ENCODE measurements at regions not wholly inside any gene's neighbourhood (a gene's known extent, or its start where the extent isn't known, plus 50 kb on each side); places are given as distances from the start of the nearest gene placed in this dataset.

DNA sequence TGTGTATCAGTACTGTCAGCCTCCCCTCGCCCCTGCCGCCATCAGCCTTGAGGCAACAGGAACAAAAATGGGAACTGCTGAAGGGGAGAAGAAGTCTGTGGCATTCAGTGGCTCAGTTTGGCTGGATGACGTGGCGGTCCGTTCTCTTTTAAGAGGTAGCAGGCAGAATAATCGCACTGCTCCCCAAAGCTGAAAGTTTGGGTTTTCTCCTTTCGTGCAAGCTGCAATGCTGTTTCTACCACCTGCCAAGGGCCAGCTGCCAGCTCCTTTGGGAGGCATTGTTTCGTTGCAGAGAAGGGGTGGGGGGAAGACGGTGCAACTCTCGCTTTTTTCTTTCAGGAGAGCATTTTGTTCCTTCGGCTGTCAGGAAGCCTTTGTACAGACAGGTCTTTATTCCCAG lies 369.6 kb upstream of the RORA start:
- TF ChIP-seq, protein P1, sequence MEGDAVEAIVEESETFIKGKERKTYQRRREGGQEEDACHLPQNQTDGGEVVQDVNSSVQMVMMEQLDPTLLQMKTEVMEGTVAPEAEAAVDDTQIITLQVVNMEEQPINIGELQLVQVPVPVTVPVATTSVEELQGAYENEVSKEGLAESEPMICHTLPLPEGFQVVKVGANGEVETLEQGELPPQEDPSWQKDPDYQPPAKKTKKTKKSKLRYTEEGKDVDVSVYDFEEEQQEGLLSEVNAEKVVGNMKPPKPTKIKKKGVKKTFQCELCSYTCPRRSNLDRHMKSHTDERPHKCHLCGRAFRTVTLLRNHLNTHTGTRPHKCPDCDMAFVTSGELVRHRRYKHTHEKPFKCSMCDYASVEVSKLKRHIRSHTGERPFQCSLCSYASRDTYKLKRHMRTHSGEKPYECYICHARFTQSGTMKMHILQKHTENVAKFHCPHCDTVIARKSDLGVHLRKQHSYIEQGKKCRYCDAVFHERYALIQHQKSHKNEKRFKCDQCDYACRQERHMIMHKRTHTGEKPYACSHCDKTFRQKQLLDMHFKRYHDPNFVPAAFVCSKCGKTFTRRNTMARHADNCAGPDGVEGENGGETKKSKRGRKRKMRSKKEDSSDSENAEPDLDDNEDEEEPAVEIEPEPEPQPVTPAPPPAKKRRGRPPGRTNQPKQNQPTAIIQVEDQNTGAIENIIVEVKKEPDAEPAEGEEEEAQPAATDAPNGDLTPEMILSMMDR (IDR thresholded peaks at IDR 0.05; ENCODE audit: borderline replicate concordance, control extremely low read depth, extremely low read depth, insufficient read depth, missing control alignments): no peak
- DNase-seq (ENCODE audit: low spot score): no peak
- in situ Hi-C loops (cut with MboI; ENCODE audit: low sequenced_read_pairs, unreplicated experiment): no loop called here

DNA sequence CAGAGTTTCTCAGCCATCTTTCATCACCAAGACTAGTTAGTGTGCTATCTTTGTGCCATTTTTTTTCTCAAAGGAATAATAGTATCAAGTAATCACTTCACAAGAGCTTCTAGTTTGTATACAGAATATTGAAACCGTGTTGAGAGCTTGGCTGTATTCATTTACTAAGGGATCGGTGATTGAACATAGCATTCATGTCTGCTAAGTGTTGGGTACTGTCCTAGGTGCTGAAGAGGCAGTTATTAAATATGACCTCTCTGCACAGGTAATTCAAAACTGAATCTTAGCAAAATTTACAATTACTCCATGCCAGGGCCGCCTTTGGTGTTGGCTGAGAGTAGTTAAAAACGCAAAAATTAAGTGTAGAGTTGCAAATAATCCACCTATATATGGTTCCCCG lies 355.3 kb upstream of the RORA start:
- in situ Hi-C loops (cut with MboI; ENCODE audit: low sequenced_read_pairs, unreplicated experiment): no loop called here
- TF ChIP-seq, protein P1 (IDR thresholded peaks at IDR 0.05; ENCODE audit: borderline replicate concordance, control extremely low read depth, extremely low read depth, insufficient read depth, missing control alignments): no peak
- DNase-seq (ENCODE audit: low spot score): no peak

DNA sequence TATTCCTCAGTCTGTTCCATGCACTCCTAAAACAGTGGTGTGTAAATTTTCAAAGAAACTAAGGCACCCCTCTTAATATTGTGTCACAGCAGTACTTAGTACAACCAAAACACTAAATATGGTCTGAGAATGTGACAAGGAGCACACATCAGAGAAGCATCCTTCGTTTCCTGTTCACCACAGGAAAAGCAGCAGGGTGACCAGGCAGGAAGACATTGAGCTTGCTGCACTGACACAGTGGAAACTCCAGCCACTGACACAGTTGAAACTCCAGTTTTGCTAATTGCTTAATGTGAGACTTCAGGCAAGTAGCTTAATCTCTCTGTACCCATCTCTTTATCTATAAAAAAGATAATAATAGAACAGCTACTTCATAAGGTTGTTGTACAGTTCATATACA lies 353.0 kb upstream of the RORA start:
- in situ Hi-C loops (cut with MboI; ENCODE audit: low sequenced_read_pairs, unreplicated experiment): no loop called here
- no peak for DNase-seq (ENCODE audit: low spot score)
- TF ChIP-seq, protein P1 (IDR thresholded peaks at IDR 0.05; ENCODE audit: borderline replicate concordance, control extremely low read depth, extremely low read depth, insufficient read depth, missing control alignments): no peak

DNA sequence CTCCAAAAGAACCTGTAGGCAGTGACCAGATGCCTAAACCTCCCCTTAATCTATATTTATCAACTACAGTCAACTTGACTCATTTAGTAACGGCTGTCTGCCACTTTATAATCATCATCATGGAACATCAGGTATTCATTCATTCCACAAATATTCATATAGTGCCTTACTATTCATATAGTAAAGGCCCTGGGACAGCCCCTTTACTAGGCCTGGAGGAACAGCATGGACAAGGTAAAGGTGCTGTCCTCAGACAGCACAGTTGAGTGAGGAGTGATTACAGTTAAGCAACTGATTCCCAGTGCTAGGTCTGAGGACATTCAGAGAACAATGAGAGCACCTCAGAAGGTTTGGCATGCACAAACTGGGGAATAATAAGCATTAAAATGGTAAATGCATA lies 346.5 kb upstream of the RORA start:
- in situ Hi-C loops (cut with MboI; ENCODE audit: low sequenced_read_pairs, unreplicated experiment): no loop called here
- DNase-seq (ENCODE audit: low spot score): no peak

DNA sequence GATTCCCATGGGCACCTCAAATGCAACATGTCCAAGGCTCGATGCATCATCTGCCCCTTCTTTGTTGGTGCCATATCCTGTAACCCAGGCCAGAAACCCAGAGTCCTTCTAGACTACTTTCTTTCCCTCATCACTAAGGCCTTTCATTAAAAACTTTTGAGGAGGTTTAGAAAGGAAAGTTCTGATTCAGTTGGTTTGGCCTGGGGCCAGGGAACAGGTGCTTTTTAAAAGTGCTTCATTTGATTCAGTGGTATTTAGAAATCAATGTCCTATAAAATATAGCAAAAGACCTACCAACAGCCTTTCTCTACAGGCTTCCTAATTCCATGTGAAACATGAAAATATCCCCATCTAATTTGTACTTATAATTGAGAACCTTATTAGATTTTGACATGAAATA lies 341.9 kb upstream of the RORA start:
- DNase-seq (ENCODE audit: low spot score): no peak
- in situ Hi-C loops (cut with MboI; ENCODE audit: low sequenced_read_pairs, unreplicated experiment): no loop called here
- TF ChIP-seq, protein P1 (IDR thresholded peaks at IDR 0.05; ENCODE audit: borderline replicate concordance, control extremely low read depth, extremely low read depth, insufficient read depth, missing control alignments): no peak

More for the DNA sequence above, 346.5 kb upstream of the RORA start:
- TF ChIP-seq, protein P1 (IDR thresholded peaks at IDR 0.05; ENCODE audit: borderline replicate concordance, control extremely low read depth, extremely low read depth, insufficient read depth, missing control alignments): no peak

DNA sequence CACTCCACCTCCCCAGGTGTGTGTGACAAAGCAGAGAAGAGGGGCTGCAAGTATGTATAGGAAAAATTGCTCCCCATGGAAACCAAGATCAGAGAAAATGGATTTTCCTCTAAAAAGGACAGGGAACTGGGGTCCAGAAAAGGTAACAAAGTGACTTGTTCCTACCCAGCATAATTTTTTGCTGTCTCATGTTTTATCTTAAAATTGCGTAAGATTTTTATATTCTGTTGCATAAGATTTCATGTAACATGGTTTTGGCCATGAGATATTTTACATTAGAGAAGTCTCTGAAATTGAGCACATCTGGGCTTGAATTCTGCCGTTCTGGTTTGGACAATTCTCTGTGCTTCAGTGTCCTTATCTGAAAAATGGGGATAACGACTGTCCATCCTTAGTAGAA lies 335.7 kb upstream of the RORA start:
- in situ Hi-C loops (cut with MboI; ENCODE audit: low sequenced_read_pairs, unreplicated experiment): no loop called here
- TF ChIP-seq, protein P1 (IDR thresholded peaks at IDR 0.05; ENCODE audit: borderline replicate concordance, control extremely low read depth, extremely low read depth, insufficient read depth, missing control alignments): no peak
- DNase-seq (ENCODE audit: low spot score): no peak
